GM12872 (cell line): ENCODE measurements at regions not wholly inside any gene's neighbourhood (a gene's known extent, or its start where the extent isn't known, plus 50 kb on each side); places are given as distances from the start of the nearest gene placed in this dataset.

Experiments used
- TF ChIP-seq, protein P1 (sequence below): IDR thresholded peaks from 3 replicates; pipeline ENCODE4 v1.5.1; 2011; ENCODE audit warnings: low read depth, mild to moderate bottlenecking, low read length, moderate library complexity; ENCODE audit not compliant: insufficient read depth

DNA sequence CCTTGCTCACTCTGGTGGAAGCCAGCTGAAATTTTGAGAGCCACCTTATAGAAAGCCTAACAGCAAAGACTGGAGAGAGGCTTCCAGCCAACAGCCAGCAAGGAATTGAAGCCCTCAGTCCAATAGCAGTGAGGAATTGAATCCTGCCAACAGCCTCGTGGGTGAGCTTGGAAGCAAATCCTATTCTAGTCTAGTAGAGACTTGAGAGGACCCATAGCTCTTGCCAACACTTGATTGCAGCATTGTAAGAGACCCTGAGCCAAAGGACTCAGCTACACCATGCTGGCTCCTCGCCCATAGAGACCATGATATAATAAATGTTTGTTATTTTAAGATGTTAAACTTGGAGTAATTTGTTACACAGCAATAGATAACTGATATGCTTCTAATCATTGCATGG, 403.0 kb upstream of the TNP1 start:
- TF ChIP-seq, protein P1, sequence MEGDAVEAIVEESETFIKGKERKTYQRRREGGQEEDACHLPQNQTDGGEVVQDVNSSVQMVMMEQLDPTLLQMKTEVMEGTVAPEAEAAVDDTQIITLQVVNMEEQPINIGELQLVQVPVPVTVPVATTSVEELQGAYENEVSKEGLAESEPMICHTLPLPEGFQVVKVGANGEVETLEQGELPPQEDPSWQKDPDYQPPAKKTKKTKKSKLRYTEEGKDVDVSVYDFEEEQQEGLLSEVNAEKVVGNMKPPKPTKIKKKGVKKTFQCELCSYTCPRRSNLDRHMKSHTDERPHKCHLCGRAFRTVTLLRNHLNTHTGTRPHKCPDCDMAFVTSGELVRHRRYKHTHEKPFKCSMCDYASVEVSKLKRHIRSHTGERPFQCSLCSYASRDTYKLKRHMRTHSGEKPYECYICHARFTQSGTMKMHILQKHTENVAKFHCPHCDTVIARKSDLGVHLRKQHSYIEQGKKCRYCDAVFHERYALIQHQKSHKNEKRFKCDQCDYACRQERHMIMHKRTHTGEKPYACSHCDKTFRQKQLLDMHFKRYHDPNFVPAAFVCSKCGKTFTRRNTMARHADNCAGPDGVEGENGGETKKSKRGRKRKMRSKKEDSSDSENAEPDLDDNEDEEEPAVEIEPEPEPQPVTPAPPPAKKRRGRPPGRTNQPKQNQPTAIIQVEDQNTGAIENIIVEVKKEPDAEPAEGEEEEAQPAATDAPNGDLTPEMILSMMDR: no peak

DNA sequence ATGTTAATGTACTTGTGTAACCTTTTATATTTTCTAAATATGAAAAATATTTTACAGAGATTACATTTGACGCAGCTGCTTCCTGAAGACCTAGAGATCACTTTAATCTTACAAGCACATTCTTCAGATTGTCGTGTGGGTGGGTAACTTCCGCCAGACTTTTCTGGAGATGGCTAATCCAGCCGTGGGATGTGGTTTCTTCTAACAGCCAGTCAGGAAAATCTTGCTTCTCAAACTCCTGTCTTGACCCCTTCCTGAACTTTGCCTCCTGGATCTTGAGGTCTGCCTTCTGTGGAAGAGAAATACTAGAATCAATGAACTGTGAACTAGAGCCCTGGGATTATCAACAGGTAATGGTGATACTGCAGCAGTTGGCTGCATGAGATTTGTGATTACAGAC, 401.6 kb upstream of the TNP1 start:
- TF ChIP-seq, protein P1: no peak

DNA sequence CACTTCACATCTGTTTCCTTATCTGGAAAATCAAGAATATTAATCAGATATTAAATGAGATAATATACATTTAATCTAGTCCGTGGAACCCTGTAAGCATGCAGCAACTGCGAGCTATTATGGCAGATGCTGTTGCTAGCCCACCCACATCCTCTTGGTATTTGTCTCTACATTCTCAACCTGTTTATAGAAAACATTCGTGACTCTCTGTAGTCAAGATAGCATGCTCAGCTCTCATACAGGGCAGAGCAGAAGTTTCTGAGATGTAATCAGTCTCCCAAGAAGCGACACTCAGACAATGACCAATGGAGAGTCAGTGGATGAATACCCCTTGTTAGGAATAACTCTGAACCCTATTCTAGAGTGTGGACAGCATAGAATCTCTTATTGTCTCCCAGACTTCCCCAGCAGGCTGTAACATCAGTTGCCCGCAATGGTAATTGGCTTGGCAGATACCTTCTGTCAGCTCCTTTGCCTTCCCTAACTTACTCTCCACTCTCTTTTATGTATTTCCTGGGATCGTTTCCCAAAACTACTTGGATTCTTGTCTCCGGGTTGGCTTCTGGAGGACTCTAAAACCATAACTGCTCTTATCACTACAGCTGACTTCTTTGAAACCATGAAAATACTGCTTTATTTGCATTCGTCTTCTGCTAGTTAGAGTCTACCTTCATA, 400.7 kb upstream of the TNP1 start:
- TF ChIP-seq, protein P1: no peak

DNA sequence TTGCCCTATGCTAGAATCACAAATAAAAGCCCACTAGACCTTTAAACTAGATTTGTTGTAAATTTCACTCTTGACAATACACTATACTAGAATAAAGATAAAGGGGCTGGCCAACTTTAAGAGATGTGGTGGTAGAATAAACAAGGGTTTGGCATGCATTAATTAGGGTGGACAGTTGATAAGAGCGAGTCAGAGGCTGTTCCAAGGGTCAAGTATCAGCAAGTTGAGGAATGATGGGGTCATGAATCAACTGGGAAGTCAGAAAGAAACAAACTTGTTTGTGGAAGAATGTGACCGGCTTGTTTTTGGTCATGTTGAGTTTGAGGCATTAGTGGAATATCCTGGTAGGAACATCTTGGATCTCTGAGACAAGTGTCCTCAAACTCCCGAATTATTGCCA, 398.3 kb upstream of the TNP1 start:
- TF ChIP-seq, protein P1: no peak

DNA sequence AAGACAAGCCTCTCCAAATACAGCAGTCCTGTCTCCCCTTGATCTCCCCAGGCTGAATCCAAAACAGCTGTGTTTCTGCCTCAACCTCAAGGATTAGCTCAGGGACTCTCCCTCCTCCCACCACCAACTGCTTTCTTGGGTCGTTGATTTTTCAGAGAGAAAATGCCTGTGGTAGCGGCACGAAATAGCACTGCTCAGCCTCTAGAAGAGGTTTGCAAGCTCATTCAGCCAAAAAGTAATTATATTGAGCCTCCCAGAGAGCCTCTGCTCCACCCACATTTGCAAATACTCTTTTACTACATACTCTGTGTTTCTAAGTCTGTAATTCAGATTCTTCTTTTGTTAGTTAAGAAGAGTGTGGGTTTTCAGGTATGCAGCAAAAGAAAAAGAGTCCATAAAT, 396.4 kb upstream of the TNP1 start:
- TF ChIP-seq, protein P1: no peak

DNA sequence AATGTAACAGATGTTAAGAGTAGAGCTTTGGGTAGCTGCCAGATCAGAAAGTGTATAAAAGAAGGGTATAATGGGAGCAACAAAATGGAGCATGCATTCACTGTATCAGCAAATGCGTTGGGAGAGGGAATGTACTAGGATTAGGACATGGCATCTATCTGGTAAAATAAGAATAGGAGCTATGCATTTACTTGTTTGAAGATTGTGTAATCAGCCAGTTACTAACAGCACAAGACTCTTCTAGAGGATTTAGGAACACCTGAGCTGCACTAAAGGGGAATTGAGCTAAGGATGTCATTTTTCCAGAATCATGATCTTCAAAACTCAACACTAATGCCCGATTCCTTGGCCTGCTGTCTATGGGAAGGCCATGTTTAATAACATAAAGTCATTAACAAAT, 394.2 kb upstream of the TNP1 start:
- TF ChIP-seq, protein P1: no peak

DNA sequence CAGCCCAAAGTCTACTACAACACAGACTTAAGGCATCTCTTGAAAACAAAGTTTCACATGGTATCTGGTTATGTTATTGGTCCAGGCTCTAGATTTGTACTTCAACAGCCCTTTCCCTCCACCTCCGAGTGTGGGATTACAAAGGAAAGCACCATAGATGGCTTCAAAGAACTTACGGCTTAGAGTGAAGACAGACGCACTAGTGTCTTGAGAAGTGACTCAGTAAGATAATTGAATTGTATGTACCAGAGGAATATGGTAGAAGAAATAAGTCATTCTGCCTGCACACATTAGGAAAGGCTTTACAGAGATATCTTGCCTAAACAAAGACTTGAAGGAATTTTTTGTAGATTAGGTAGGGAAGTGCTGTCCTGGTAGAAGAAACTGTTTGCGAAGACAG, 392.3 kb upstream of the TNP1 start:
- TF ChIP-seq, protein P1: no peak
